ENCODE measurements at regions not wholly inside any gene's neighbourhood (a gene's known extent, or its start where the extent isn't known, plus 50 kb on each side); places are given as distances from the start of the nearest gene placed in this dataset.

DNA sequence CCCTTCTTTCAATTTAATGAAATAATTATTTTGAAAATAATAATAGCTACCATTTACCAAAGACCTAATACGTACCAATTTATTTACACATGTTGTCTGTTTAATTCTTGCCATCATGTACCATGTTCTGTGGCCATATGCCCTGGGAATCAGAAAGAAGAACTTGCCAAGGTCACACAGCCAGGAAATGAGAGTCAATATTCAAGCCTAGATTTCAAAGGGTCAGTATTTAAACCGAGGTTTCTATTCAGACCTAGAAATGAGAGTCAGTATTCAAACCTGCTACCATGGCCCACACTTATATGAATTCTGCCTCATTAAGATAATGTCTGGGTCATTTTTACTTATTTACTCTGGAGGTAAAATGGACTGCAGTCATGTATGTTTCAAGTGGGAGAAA is 103.6 kb upstream of the TBL1XR1 start:
- DNase-seq (ENCODE audit: low read depth in 2 of 2): no peak

DNA sequence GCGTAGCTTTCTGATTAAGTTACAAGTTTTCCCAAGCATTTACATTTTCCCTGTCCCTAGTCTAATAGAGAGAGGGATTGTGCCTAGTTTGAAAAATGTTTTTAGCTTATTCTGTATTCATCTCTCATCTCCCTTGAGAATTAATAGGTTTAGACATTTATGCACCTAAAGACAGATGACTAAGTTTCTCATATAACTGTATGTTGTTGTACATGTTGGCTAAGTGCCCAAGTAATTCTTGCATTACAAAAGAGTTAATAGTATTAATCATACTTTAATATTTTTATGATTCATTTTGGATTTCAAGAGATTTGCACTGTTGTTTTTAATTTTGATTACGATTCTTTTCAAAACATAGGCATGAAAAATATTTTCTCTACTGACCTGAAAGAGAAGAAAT is 109.0 kb upstream of the TBL1XR1 start:
- peak; percentile 55 to 62 for DNase-seq (ENCODE audit: low read depth in 2 of 2)

DNA sequence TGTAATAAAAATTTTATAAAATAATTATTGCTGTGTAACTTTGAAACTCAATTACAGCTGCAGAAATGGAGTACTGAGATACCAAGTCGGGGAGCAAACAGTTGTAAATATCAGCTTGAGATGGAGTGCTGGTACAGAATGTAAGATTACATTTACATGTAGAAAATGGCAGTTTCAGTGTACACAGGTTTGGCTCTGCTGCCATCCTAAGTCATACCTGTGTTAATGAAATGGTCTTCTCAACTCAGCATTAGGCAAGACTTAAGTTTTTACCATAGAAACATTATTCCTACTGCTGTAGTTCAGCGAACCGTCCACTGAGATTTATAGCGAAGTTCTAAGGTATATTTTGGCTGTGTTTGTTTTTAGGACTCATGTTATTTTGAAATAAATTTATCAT is 110.1 kb upstream of the TBL1XR1 start:
- DNase-seq (ENCODE audit: low read depth in 2 of 2): no peak

DNA sequence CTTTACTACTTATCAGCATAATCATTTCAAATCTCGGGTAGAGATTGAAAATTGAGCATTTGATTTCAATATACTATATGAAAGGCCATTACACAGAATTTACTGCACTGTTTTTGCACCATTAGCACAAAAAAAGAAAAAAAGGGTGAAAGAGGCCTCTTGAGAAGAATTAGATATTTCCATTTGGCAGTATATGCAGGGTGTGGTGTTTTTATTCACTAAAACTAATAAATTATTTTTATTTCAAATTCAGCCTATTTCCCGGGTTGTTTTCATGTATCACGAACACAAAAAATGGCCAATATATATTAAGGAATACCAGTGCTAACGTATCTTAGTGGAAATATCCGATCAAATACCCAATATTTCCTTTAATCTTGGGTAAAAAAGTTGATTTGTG is 110.5 kb upstream of the TBL1XR1 start:
- no peak for DNase-seq (ENCODE audit: low read depth in 2 of 2)

DNA sequence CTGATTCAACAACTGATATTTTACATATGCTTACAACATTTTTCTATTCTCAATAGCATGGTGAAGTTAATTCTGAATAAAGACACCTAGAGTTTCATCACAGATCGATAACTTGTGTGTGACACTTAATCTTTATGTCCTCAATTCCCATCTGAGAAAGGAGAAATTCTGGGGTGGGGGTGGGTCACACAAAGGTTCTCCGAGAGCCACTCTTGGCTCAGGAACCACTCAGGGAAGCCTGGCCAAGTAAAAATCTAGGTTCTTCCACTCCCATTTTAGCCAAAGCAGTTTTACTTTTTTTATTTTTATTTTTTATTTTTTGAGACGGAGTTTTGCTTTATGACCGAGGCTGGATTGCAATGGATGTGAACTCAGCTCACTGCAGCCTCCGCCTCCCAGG is 111.0 kb upstream of the TBL1XR1 start:
- DNase-seq (ENCODE audit: low read depth in 2 of 2): no peak

DNA sequence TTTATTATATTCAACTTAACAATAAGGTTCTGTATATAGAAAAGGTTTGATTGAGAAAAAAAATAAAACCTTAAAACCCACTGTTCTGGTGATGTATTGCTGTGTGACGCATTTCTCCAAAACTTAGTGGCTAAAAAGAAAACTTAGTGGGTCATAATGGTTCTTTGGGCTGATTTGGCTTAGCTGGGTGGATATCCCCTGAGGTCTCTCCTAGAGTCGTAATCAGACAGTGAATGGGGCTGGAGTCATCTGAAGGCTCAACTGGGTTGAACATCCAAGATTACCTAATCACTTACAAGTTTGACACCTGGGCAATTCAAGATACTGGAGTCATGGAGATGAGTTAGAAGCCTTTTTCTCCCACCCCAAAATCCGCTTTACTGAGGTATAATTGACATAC is 111.6 kb upstream of the TBL1XR1 start:
- no peak for DNase-seq (ENCODE audit: low read depth in 2 of 2)

DNA sequence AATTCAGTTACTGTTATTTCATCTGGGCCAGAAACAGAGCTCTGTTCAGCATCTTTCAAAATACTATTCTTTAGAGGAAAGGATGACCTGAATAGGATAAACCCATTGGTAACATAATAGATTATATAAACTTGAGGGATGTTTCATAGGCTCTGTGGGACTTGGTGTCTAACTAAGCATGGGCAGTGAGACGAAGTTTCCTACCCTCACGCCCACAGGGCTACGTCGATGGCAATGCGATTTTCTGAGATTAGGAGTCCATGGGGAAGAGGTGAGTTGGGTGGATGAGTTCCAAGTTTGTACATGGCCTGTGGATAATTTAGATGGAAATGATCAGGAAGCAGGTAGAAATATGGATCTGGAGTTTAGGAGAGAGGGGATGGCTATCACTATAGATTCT is 115.2 kb upstream of the TBL1XR1 start:
- DNase-seq (ENCODE audit: low read depth in 2 of 2): no peak

DNA sequence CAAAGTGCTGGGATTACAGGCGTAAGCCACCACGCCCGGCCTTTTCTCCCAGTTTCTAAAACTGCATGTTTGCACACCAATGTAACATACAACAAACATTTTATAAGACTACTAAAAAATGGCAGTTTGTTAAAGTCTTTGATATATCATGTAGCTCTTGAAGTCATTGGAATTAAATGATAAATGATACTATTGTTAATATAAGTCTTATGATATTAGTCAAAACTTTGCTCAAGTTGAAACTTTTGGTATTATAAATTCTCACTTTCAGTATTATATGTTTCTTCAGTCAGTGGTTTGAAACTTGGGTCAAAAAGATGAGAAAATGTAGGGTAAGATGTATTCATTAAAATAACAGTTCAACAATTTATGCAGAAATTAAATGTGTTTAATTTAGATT is 117.6 kb upstream of the TBL1XR1 start:
- no peak for DNase-seq (ENCODE audit: low read depth in 2 of 2)

DNA sequence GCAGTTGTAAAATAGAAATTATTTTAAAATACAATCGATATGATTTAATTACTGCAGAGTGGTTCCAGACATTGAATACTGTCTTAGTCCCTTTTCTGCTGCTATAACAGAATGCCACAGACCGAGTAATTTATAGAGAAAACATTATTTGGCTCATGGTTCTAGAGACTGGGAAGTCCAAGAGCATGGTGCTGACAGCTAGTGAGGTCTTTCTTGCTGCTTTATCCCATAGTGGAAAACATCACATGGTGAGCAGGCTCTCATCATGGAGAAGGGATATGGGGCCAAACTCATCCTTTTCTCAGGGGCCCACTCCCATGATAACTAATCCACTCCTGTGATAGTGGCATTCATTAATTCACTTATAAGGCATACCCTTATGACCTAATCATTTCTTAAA is 120.0 kb upstream of the TBL1XR1 start:
- no peak for DNase-seq (ENCODE audit: low read depth in 2 of 2)

DNA sequence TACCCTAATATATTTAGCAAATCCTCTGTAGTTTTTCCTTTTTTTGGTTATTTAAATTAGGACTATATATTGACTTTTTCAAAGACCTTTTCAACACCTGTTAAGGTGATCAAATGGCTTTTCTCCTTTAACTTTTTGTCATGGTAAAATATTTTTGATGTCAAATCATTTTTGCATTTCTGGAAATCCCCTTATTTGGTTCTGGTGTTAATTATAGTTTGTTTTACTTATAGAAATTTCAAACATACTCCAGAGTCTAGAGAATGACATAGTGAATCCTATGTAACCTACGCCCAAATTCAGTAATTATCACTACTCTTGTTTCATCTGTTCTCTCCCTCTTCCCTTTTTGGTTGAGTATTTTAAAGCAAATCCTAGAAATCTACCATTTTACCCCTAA is 121.3 kb upstream of the TBL1XR1 start:
- no peak for DNase-seq (ENCODE audit: low read depth in 2 of 2)

DNA sequence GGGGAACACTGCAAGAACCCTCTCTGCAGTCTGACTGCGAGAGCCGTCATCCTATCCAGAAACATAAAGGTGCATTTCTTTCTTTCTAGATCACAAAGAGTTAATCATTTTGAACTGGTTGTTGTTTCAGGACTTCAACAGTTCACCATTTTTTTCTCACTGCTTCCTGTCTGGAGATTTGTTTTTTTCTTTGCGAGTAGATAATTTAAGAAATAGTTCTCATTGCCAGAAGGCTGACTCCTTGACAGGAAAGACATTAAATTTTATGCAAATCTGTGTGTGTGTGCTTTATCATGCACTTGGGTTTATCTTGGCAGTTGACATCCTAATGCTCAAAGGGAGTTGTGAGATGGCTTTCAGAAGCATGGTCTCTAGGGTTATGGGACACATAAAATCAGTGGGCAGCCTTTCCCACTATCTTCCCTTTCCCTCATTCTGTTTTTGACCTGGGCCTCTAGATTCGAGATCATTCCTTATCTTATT is 123.5 kb upstream of the TBL1XR1 start:
- peak in 1 of 2 experiments; percentile 18 for DNase-seq (ENCODE audit: low read depth in 2 of 2)

DNA sequence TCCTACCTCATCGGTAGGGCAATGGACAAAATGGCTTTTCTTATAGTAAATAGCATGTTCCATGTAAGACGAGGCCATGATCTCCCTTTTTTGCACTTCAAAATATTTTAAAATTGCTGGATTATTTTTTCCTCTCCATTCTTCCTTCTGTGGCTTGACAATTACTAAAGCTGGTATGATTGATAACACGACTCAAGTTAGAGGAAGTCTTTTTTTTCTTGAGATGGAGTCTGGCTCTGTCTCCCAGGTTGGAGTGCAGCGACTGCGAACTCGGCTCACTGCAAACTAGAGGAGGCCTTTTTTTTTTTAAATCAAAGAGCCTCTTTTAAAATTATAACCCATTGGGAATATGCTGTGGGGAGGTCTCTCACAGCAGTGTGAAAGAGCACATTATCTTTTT is 124.5 kb upstream of the TBL1XR1 start:
- no peak for DNase-seq (ENCODE audit: low read depth in 2 of 2)

DNA sequence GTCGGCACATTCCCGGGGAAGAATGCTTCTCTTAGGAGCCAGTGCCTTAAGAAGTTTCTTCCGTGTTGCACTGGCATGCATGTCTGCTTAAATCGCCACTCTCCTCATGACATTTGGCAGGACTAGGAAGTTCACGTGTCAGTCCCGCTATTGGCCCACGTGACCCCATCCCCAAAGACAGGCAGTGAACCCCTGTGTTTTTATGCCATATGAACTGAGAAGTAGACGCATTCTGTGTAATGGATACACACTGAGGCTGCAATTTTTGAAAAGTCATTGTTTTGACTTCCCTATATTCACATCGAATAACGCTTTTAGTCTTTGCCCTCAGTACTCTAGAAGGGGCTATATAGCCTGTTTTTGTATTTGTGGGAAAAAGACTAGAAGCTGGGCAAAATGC is 125.6 kb upstream of the TBL1XR1 start:
- no peak for DNase-seq (ENCODE audit: low read depth in 2 of 2)

DNA sequence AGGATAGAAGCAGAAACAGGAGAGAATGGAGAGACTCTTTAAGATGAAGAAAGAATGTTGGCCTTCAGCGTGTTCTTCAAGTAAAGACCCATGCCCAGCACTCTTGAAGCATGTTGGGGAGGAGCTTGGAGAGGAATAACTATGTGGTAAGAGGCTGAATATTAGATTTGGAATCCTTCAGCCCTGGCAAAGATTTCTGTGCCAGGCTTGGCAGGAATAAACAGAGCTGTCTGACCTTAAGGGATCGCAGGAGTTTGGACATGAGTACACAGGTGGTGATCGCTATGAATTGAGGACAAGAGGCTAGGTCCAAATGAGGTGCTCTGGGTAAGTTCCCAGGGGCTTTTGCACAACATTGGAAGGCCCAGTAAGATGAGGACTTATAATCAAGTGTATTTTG is 132.6 kb upstream of the TBL1XR1 start:
- no peak for DNase-seq (ENCODE audit: low read depth in 2 of 2)

DNA sequence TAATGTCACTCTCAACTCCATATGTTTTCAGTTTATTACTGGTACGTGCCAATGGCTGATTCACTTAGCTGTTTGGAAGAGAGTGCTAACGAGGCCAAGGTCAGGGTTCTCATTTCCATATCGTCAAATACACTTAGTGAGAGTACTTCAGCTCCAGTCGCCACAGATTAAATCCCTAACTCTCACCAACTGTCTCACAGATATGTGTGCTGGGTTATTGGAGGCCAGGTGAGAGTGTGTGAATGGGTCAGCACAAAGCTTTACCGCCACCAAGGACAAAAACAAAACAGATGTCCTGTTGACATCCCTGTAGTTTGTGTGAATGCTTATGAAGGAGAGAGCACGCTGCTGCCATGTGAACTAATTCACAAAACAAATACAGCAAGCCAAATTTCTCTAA is 133.5 kb upstream of the TBL1XR1 start:
- DNase-seq (ENCODE audit: low read depth in 2 of 2): no peak

DNA sequence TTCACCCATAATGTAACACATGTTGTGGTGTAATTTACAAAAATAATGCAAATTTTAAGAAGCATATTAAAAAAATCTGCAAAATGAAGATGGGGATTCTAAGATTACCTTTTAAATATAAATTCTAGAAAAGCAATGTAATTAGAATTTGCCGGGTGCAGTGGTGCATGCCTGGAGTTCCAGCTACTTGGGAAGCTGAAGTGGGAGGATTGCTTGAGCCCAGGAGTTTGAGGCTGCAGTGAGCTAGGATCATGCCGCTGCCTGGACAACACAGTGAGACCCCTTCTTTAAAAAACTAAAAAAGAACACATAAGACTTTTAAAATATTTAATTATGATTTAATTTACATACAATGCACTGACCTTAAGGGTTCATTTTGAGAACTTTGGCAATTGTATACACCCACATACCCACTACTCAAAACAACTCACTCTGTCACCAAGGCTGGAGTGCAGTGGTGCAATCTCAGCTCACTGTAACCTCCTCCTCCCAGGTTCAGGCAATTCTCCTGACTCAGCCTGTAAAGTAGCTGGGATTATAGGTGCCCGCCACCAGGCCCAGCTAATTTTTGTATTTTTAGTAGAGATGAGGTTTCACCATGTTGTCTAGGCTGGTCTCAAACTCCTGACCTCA is 134.0 kb upstream of the TBL1XR1 start:
- no peak for DNase-seq (ENCODE audit: low read depth in 2 of 2)

DNA sequence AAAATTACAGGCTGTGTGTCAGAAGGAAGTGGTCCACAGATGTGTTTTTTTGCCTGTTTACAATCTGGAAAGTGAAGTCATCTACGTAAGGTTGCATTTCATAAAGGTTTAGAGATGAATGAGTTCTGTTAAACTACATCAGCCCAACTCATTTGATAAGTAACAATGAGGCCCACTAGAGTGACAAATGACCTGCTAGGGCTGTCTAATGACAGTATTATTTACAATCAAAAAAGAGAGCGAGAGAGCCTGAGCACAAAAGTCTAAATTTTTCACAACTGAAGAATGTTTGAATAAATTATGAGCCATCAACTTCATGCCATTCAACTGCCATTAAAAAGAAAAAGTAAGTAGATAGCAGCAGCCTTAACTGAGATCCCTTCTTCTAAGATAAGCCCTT is 135.7 kb upstream of the TBL1XR1 start:
- DNase-seq (ENCODE audit: low read depth in 2 of 2): no peak

DNA sequence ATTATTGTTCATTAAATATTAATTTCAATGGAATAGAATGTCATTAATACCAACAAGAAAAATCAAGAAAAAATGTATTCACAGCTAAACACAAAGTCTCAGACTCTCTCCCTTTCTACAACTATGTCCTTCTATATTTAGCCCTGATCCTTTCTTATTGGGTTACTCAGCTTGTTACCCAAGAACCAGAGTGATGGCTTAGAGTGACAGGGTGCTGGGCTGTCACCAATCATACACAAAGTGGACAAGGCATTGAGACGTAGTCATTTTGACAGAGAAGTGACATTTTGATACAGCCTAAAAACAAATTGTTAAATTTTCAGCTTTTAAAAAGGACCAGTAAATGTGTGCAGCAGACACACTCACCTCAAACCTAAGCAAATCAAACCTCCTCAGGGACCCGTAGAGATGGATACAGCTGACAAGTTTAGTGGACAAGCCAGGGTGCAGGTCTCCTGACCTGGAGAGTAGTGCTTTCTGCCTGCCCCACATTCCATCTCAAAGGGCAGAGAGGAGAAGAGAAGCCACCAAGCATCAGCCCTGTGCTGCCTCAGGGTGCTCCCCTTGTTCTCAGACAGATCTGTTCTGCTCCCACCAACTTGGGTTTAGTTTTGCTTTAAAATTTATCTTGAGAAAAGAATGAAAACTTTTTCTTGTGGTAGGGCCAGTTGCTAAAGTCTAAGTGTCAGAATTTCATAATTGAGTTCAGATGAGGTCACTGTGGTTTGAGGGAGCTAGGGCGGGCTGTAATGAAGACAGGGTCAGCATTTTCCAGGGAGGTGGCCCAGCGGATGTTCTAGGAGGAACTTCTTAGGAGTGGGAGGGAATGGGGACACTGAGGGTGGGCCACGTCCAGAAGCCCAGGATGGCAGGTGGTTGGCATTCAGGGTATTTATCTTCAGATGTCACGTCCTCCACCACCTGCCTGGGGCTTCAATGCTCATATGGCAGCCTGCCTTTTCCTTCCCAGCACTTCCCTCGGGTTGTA is 136.5 kb upstream of the TBL1XR1 start:
- no peak for DNase-seq (ENCODE audit: low read depth in 2 of 2)

DNA sequence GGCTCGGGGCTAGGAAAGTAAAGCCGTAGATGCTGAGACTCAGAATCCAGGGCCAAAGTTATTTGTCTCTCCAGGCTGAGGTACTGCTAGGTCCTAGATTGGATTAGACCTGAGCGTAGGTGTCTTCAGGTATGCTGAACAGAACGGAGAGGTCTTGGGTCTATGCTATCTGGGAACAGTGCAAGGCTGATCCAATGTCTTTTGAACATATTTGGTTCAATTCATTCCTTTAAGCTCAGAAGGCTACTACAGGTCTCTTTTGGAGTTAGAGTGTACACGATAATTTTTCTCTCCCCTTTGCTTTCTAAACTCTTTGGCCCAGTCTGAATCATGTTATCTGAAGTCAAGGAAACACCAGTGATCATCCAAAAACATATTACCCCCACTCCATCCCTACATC is 137.5 kb upstream of the TBL1XR1 start:
- no peak for DNase-seq (ENCODE audit: low read depth in 2 of 2)

DNA sequence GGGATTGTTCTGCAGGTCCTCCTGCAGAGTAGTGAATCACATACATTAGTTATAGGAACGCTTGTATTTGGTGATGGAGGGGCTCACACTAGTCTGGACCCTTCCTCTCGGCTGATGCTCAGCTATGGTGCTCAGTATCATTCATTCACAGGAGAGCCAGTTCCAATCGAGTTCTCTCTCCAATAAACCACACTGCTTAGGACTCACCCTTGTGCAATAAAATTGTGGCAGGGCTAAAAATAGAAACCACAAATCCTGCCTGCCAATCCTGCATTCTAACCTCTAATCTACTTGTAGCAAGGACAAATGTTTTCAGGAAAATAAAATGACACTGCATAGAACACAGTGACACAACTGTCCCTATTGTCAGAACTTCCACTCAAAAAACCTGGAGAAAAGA is 138.4 kb upstream of the TBL1XR1 start:
- no peak for DNase-seq (ENCODE audit: low read depth in 2 of 2)

DNA sequence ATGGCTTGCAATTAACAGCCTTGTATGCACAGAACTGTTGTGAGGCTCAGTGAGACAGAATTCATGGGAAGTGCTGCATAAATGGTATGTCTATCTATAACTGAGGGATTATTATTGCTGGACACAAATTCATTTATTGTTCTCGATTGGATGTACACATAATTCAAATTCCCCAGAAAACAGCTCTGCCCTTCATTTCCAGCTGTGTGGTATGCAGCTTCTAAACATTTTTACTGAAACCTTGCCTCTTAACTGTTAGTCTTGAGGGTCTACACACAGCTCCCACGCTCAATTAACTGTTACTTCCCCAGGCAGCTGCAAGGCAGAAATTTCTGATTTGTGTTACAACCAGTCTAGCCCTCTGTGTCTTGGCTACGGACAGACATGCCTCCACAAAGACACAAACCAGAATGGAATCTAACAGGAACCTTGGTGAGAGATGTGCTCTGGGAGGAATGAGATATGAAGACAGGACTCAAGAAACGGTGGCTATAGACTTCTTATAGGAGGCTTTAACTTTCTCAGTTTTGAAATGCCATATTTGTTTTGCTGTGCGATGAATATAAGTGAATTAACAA is 139.7 kb upstream of the TBL1XR1 start:
- DNase-seq (ENCODE audit: low read depth in 2 of 2): no peak

DNA sequence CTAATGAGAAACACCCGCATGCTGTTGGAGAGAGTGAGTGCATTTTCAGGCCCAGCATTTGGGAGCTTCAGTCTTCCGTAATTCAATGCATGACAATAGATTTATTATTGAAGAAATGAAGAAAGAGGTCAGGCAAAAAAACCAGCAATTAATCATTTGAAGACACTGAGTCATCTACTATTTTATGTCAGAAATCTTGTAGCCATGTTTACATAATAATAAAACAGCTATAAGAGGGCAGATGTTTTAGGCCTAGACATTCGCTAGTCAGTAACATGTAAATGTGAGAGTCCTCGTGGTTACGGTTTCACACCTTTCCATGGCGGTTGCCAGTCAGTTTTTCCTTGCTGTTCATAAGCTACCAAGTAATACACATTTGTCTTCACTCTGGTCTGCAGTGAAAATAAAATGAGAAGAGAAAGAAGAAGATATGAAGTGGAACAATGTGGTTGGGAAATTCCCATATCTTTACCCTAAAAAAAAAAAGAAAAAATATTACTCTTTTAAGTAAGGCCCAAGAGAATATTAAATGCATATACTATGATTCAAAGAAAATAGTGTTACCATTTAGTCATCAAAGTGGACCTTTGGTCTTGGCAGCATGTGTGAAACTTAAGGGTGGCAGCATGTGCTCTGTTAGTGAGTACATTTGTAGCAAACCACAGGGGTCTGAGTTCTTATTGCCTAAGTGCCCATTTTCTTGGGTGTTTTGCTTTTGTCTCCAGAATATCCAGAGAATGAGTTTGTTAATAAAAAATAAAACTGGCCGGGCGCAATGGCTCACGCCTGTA is 140.5 kb upstream of the TBL1XR1 start:
- peak; percentile 88 to 89 for DNase-seq (ENCODE audit: low read depth in 2 of 2)

Data from fibroblast of skin of left quadriceps (primary cell).